ENCODE measurements at regions not wholly inside any gene's neighbourhood (a gene's known extent, or its start where the extent isn't known, plus 50 kb on each side); places are given as distances from the start of the nearest gene placed in this dataset.

DNA sequence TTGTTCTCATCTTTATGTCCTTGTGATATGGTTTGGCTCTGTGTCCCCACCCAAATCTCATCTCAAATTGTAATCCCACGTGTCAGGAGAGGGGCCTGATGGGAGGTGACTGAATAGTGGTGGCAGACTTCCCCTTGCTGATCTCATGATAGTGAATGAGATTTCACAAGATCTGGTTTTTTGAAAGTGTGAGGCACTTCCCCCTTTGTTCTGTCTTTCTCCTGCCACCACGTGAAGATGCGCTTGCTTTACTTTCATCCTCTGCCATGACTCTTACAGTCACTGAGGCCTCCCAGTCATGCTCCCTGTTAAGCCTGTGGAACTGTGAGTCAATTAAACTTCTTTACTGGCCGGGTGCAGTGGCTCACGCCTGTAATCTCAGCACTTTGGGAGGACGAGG, 161.0 kb downstream of the HERPUD2 start:
- DNase-seq: no peak

DNA sequence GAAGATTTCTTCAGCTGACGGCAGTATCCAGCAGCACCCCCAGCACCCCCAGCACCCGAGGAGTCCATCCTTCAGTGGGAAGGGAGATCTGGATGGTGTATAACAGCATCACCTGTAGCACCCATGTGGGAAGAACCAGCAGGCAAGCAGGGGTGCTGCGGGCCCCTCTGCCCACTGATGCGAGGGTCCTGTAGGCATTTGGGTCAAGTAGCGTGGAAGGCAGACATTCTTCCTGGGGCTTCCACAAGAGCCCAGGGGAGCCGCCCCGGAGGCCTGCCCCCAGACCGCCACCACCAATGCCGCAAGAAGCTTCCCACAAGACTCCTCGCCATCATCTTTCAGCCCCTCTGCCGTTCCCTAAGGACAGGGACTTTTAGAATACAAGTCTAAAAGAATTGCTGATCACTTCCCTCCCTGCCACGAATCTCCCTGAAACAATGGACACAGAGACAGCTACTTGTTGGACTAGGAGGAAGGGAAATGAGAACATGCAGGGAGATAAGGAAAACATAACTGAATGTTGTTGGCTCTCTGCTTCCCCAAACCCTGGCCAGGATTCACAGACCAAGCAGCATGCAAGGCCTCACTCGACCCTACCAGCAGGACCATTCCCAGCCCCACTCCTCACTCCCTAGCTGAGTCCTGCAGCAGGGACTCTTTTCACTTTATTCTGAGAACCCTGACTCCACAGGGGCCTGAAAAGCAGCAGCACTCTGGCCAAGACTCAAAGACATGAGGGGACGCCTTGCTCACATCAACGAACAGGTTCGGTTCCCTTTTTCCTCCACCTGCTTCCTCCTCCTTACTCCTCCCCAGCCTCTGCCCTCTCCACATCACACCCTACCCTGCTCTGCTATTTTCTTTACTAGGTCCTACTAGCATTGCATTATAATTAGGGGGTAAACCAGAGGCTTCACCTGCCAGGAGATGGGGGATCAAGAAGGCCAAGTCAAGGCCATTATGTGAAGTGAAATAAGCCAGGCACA, 164.5 kb downstream of the HERPUD2 start:
- DNase-seq: no peak

DNA sequence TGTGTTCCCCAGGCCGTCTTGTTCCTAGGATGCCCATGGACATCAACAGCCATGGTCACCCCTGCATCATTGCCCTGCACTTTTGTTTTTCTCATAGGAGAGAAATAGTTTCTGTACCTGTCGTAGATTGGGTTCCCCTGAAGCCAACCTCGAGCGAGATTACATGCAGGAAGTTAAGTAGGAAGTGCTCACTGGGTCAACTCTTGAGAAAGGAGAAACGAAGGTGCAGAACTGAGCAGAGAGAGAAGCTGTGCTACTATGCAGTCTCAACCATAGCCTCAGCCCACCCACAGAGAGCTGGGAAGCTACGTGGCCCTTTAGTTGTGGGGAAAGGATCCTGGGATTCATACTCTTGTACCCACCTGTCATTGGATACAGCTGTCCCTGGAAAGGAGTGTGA, 165.2 kb downstream of the HERPUD2 start:
- no peak for DNase-seq

DNA sequence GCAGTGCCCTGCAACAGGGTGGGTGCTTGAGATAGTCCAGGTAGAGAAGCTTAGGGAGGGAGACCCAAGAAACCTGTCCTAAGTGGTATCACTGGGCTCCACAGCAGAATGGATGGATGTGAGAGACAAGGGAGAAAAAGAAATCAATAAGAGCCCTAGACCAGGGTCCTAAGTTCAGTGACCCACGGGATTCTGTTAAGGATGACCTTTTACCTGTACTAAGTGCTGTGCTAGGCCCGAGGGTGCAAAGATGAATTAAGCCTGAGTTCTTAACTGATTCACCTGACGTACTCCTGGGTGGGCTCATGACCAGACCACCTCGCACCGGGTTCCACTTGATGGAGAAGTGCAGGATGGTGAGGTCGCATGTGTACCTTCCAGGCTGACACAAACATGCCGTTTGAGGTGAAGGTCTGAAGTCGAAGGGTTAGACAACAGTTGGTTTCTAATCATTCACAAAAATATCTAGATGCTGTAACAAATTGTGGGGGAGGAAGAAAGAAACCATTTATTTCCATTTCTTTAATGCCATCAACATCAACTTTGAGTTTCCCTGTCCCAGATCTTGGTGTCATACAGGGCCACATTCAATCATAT, 166.5 kb downstream of the HERPUD2 start:
- DNase-seq: no peak

DNA sequence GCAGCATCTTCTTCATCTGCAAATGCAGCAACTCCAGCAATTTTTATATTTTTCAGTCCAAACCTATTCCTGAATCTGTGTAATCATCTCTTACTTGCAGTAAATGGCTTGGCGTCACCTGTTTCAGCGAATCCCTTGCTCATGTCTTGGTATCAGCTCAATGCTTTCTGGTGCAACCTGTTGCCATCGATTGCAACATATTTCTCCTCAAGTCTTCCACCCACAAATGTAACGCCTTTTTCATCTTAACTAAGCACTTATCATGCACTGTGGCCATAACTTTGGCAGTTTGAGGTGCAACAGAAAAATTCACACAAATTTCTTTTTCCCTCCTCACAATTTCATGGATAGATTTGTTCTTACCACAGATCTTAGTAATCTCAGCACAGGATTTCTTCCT, 168.3 kb downstream of the HERPUD2 start:
- no peak for DNase-seq

DNA sequence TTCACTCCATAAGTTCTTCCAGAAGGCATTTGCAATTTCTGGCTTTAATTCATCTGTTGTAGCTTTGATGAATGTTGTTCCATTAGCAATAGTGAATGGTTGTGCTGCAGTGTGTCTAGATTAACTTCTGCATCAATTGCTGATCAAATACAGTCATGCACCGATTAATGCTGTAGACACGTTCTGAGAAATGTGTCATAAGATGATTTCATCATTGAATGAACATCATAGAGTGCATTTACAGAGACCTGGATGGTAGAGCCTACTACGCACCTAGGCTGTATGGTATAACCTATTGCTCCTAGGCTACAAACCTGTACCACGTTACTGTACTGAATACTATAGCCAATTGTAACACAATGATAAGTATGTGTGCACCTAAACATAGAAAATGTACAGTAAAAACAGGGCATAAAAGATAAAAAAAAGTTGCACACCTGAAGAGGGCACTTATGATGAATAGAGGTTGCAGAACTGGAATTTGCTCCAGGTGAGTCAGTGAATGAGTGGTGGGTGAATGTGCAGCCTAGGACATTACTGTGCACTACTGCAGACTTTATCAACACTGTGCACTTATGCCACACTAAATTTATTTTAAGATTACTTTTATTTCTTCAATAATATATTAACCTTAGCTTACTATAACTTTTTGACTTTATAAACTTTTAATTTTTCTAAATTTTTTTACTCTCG, 170.7 kb downstream of the HERPUD2 start:
- DNase-seq: no peak

DNA sequence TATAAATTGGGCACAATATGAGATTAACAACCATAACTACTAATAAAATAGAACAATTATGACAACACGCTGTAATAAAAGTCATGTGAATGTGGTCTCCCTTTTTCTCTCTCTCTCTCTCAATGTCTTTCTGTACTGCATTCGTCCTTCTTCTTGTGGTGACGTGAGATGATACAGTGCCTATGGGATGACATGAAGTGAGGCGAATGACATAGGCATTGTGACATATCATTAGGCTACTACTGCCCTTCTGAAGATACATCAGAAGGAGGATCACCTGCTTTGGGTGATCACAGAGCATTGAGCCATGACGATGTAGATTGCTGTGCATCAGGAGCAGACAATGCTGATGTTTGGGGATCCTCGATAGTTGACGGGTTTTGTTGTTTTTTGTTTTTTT, 171.6 kb downstream of the HERPUD2 start:
- no peak for DNase-seq

DNA sequence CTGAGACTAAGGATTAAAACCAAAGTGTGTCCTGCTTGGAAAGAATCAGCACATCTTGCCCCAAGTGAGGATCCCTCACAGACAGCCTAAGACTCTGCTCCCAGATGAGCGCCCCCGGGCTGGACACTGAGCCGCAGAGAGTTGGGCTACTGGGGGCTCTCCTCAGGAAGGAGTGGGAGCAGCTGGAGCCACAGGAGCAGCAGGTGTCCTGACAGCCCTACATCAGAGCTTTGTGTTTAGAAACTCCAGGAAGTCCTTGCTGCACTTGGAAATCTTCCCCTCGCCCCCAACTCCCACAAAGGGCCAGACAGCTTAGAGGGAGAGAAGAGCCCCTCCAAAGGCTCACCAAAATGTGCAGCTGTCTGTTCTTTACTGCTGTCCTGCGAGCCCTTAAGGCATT, 172.2 kb downstream of the HERPUD2 start:
- no peak for DNase-seq

DNA sequence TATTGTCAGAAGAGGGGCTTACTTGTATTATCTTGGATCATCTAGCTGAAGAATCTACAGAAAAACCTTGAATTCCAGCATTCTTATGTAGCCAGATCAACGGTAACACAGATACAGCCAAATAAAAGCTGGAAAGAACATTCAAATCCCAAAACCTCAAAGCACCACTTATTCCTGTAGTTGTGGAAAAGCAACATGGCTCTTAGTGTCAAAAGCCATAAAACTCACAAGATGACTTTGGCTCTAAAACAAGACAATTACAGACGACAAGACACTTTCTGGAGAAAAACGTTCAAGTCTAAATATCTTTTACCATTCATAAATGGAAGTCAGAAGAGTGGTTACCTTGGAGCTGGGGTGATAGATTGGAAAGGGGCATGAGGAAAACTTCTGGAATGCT, 173.0 kb downstream of the HERPUD2 start:
- no peak for DNase-seq

DNA sequence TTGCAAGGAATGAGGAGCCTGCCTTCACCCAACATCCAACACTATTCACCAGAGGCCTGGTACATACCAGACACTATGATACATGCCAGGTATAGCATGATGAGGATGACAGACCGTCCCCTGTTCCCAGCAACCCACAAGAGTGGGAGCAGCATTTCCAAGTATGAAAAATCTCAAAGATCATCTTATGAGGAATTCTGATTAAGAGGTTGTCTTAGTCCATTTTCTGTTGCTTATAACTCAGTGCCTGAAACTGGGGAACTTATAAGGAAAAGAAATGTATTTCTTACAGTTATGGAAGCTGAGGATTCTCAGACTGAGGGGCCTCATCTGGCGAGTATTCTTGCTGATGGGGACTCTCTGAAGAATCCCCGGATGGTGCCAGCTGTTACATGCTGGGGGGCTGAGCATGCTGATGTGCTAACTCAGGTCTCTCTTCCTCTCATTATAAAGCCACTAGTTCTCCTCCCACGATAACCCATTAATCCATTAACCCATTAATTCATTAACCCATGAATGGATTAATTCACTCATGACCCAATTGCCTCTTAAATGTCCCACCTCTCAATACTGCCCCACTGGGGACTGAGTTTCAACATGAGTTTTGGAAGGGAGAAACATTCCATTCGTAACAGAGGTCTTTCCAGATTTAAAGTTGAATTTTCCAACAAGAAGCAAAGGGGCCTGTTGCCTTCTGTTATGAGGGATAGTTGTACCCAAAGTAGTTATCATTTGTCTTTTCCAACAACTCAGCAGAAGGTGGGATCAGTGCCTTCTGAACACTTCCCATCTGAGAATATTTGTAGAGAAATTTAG, 173.9 kb downstream of the HERPUD2 start:
- DNase-seq: no peak

DNA sequence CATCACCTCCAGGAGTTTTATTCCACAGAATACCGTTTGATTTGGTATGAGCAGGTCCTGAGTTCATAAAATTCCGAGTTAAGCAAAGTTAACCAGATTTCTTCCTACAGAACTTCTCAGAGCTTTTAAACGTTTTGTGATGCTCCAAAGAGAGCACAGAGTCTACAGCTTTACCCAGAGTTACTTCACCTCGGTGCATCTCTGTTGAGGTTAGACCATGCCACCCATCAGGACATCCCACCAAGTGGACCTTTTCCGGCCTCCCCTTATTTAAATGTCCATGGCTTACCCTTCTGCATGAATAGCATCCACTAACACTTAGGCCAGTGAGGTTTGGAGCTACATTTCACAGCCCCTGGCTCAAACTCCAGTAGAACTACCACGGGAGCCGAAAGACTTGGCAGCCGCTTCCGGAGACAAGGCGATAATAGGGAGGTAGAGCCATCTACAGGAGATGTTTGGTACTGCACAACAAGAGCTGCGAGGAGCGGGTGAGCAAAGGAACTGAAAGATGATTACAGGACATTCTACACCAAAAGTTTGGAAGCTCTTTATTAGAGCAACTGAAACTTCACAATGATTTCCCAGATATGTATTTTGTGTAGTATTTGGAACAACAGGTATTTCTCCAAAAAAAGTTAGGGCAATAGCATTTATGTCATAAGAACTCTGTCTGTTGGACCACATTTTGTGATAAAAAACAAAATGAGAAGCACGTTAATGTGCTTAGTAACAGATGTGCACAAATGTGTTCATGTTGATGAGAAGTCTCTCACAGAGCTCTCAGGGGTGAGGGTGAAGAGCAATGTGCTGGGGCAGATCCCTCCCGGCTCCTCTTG, 174.7 kb downstream of the HERPUD2 start:
- peak in 2 of 4 experiments; percentile 5 to 7 for DNase-seq

DNA sequence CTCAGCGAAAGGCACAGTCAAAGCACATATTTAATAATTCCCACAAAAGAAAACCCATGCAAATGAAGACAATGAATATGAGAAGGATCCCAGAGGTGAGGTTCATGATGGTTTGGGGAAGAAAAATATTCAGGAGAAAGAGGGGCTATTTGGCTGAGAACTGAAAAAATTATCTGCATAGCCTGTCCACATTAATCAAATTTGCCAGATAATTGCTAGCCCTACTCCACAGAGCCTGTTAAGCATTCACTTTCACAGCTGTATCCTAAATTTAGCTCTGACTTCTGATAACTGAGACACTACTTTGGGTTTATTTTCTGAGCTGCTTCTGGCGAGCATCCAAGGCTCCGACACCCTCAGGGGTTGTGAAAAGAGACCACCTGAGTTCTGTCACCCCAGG, 176.2 kb downstream of the HERPUD2 start:
- no peak for DNase-seq

DNA sequence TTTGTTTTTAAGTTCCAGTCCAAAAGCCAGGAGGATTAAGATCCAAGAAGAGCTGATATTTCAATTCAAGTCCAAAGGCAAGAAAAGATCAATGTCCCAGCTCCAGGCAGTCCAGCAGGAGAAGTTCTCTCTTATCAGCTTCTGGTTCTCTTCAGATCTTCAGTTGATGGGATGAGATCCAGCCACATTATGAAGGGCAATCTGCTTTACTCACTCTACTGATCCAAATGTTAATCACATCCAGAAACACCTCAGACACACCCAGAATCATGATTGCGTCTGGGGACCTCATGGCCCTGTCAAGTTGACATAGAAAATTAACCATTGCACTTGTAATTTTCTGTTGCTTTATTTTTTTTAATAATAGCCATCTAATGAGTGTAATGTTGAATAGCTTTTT, 178.4 kb downstream of the HERPUD2 start:
- DNase-seq: no peak

DNA sequence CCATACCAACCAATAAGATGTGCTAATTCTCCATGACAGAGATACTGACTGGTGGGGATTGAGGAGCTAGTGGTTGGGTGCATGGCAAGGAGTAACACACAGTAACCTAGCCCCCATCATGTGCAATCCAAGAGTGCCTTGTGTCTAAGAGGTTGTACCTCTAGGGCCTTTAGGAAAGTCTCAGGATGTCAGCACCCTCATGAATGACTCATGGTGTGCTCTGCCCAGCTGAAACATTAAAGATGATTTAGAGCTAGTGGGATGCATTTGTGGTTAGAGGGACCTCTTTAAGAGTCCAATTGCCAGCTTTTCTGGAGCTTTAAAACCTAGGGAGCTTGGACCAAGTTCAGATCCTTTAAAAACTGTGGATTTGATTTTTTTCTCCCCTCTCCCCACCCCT, 181.1 kb downstream of the HERPUD2 start:
- no peak for DNase-seq

DNA sequence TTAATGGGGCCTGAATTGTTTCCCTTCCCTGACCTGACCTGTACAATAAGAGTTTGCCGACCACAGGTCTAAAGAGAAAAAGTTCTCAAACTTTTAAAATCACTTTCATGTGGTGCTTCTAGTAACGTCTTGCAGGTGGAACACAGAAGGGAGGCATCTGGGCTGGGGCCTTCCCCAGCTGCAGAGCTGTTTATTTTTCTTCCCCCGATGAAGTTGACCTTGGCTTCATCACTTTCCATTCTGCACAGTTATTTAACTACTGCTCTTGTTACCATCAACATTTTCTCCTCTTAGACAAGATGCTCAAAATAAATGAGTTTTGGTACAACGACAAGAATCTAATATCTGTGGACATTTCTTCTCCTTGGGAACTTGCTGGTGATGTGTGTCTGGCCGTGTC, 181.7 kb downstream of the HERPUD2 start:
- DNase-seq: no peak

DNA sequence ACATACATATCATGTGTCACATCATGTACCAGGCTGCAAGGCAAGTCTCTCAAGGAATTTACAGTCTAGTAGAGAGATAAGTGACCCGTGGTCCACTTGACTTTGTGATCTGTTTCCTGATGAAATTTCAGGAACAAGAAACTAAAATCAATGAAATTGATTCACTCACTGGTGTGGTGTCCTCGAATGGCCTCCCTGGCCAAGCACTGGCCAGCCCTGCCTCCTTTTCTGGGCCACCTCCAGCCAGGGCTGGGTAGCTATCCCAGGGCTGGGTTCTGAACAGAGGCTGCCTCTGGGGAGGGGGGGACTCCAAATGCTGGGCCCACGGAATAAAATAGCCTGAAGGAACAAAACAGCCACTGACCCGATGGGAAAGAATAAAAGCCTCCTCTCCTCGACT, 182.2 kb downstream of the HERPUD2 start:
- no peak for DNase-seq

DNA sequence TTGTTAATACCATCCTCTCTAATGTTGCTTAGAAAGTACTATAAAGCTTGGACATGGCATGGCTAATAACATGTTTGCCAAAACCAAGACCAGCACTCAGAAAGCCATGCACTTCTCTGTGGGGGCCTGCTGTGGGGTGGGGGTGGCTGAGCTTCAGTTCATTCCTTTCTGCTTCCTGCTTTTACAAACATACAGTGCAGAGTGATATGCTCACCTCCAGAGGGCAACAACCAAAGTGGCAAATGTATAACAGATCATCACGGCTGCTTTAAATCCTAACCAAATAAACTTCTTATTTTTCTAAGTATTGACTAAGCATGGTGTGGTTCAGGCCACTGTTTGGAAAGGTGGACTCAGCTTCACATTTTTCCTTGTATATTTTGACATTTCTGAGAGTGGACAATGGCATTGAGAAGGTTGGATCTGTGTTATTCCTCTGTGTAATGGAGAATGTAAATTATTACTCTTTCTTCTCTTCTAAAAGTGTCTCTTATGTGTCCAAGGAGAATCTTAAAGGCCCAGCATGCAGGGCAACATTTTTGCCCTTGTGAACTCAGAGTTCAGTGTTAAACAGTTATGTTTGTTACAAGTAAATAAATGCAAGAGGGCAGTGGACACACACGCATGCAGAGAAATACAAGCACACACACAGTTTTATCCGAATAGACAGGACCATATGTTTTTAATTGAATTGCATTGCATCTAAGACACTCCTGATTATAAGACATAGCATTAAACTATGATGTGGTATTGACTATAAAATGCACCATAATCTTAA, 186.1 kb downstream of the HERPUD2 start:
- DNase-seq: no peak

DNA sequence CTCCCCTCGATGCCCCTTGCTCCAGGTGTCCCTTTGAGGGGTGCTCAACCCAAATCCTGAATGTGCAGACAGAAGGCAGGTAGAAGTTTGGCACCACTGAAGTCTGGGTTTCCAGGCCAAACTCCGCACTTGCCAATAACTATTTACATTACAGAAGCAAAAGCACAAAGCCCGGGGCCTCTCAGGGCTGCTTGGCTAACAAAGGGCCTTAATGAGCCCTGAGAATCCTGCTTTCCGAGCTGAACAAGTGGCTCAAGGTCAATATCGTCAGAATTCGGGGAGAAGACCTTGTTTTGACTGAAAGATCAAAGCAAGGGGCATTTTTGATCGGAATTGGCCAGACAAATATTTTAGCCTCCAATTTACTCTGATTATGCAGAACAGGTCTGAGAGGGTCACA, 189.9 kb downstream of the HERPUD2 start:
- no peak for DNase-seq

DNA sequence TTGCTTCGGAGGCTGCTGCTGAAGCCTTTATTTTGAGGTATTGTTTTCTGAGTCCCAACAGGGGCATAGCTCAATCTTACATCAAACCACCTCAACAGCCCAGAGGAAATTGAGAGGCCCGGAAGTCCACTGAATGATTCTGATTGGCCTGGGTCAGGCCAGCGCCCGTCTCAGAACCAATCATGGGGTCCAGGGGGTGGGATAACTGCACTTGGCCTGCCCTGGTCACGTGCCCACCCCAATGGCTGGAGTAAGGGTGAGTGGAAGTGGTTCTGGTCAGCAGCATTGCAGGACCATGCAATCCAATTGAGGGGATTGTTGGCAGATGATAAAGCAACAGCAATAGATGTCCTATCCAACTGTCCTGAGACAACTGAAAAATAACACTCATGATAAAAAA, 190.6 kb downstream of the HERPUD2 start:
- DNase-seq: no peak

DNA sequence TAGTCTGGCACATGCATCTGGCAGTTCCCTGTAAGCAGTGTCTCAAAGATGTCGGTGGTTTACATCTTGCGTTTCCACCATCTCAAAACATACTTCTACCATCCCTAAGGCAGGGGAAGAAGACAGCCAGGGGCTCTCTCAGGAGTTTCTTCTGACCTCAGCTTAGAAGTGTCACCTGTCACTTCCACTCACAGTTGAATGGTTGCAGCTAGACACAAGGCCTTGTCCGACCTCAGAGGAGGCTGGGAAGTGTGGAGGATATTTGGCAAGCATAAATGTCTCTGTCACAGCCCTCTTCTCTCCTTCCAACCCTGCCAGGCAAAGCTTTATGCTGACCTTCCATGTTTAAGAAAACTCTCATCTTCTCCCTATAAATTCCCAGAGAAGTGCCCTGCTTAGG, 193.3 kb downstream of the HERPUD2 start:
- DNase-seq: no peak

DNA sequence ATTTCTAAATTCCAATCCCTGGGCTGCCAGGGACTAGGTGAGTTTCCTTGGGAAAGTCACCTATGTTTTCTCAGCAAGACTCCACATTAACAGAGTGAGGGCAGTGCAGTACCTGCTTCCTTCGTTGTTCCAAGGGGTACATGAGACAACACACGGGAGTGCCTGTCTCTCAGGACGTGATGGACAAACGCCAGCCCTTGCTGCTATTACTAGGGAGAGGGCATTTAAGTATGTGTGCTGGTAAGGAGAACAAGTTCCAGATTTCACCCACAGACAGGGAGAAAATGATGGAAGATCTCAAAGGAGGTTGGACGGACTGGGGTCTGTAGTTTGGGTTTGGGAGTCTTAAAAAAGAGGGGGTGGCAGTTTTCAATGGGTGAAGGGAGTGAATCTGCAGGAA, 195.7 kb downstream of the HERPUD2 start:
- no peak for DNase-seq
